CD14-positive monocyte (primary cell): ENCODE measurements at regions not wholly inside any gene's neighbourhood (a gene's known extent, or its start where the extent isn't known, plus 50 kb on each side); places are given as distances from the start of the nearest gene placed in this dataset.

Source experiments
- DNase-seq, 3 donors: peaks; one replicate each; pipeline ENCODE4 v3.0.0-alpha.2; 2011 to 2022
- H2AFZ ChIP-seq: 2 replicates; pipeline ENCODE4 v1.6.0; 2012; ENCODE audit warnings: mild to moderate bottlenecking, low read depth, low read length, inconsistent platforms; ENCODE audit not compliant: insufficient read depth, poor library complexity, severe bottlenecking
- H3K27ac ChIP-seq, 2 donors: 1 replicate in 1 of 2; 2 replicates in 1 of 2; pipeline ENCODE4 v1.5.1; 2012 to 2013; ENCODE audit warnings: low read length in 2 of 2, control low read depth in 1 of 2, inconsistent platforms in 1 of 2, low read depth in 1 of 2, mild to moderate bottlenecking in 1 of 2
- H3K27me3 ChIP-seq, 2 donors: one replicate each; pipeline versions ENCODE4 v1.6.0 to v1.6.1; 2011 to 2013; ENCODE audit warnings: low read length in 2 of 2; ENCODE audit not compliant: control insufficient read depth in 2 of 2, insufficient read depth in 2 of 2
- H3K36me3 ChIP-seq, 2 donors: replicated peaks in 1 of 2; 1 replicate in 1 of 2; 2 replicates in 1 of 2; pipeline versions ENCODE4 v1.5.1 to v1.6.1; 2012 to 2013; ENCODE audit warnings: low read length in 2 of 2, control low read depth in 1 of 2, inconsistent platforms in 1 of 2, mild to moderate bottlenecking in 1 of 2; ENCODE audit not compliant: insufficient read depth in 2 of 2, control insufficient read depth in 1 of 2
- H3K4me1 ChIP-seq, 2 donors: 1 replicate in 1 of 2; 2 replicates in 1 of 2; pipeline versions ENCODE4 v1.5.1 to v1.6.1; 2012 to 2013; ENCODE audit warnings: low read length in 2 of 2, control low read depth in 1 of 2, inconsistent platforms in 1 of 2, mild to moderate bottlenecking in 1 of 2, moderate library complexity in 1 of 2; ENCODE audit not compliant: insufficient read depth in 2 of 2, control insufficient read depth in 1 of 2
- H3K4me2 ChIP-seq: replicated peaks from 2 replicates; pipeline ENCODE3; 2012; ENCODE audit warnings: low read length, moderate library complexity, mild to moderate bottlenecking; ENCODE audit not compliant: poor library complexity, severe bottlenecking; ENCODE audit errors: extremely low read depth
- H3K4me3 ChIP-seq, 3 experiments: fragments of 200-600 bp in 1 of 3; sonication (generic) in 1 of 3; replicated peaks in 1 of 3; 1 replicate in 2 of 3; 2 replicates in 1 of 3; pipeline ENCODE4 v1.5.1; 2011 to 2013; ENCODE audit warnings: low read length in 3 of 3, mild to moderate bottlenecking in 3 of 3, control low read depth in 2 of 3, low read depth in 2 of 3, inconsistent platforms in 1 of 3, moderate library complexity in 1 of 3
- H3K79me2 ChIP-seq: 2 replicates; pipeline ENCODE4 v1.6.0; 2012; ENCODE audit warnings: mild to moderate bottlenecking, control low read depth, inconsistent platforms, low read length, moderate library complexity; ENCODE audit not compliant: insufficient read depth
- H3K9ac ChIP-seq: 2 replicates; pipeline ENCODE4 v1.6.0; 2017; ENCODE audit warnings: low read length, mild to moderate bottlenecking; ENCODE audit not compliant: insufficient read depth, poor library complexity, severe bottlenecking
- H3K9me3 ChIP-seq, 2 donors: replicated peaks in 1 of 2; 1 replicate in 1 of 2; 2 replicates in 1 of 2; pipeline versions ENCODE4 v1.5.1 to v1.6.1; 2012 to 2013; ENCODE audit warnings: low read length in 2 of 2, control low read depth in 1 of 2; ENCODE audit not compliant: control insufficient read depth in 1 of 2, insufficient read depth in 1 of 2
- H4K20me1 ChIP-seq: 2 replicates; pipeline ENCODE4 v1.6.0; 2012; ENCODE audit warnings: mild to moderate bottlenecking, low read length, control low read depth, moderate library complexity; ENCODE audit not compliant: insufficient read depth
- H3K27ac Mint-ChIP-seq, 7 donors: one replicate each; pipeline ENCODE4 v1.8.0; 2020; ENCODE audit warnings: mild to moderate bottlenecking in 7 of 7, mixed read lengths in 7 of 7, moderate library complexity in 6 of 7, inconsistent platforms in 2 of 7
- H3K27me3 Mint-ChIP-seq, 3 donors: one replicate each; pipeline ENCODE4 v1.8.0; 2021 to 2022; ENCODE audit warnings: low read depth in 3 of 3, mild to moderate bottlenecking in 3 of 3, mixed read lengths in 3 of 3, moderate library complexity in 3 of 3, inconsistent platforms in 1 of 3
- H3K36me3 Mint-ChIP-seq, 2 donors: one replicate each; pipeline ENCODE4 v1.8.0; 2020; ENCODE audit warnings: mixed read lengths in 2 of 2, inconsistent platforms in 1 of 2, mild to moderate bottlenecking in 1 of 2
- H3K4me1 Mint-ChIP-seq: one replicate; pipeline ENCODE4 v1.8.0; 2020; ENCODE audit warnings: mild to moderate bottlenecking, mixed read lengths
- H3K4me3 Mint-ChIP-seq, 2 donors: one replicate each; pipeline ENCODE4 v1.8.0; 2020; ENCODE audit warnings: mild to moderate bottlenecking in 2 of 2, mixed read lengths in 2 of 2, moderate library complexity in 1 of 2
- H3K9me3 Mint-ChIP-seq, 7 donors: one replicate each; pipeline ENCODE4 v1.8.0; 2020 to 2022; ENCODE audit warnings: mixed read lengths in 7 of 7, mild to moderate bottlenecking in 6 of 7, moderate library complexity in 6 of 7, inconsistent platforms in 2 of 7
- CTCF ChIP-seq: fragments of 200-600 bp; IDR thresholded peaks from one replicate; pipeline ENCODE4 v1.8.0; 2022; ENCODE audit warnings: antibody characterized with exemption, mild to moderate bottlenecking
- WGBS: methylation state at CpG from one replicate; pipeline ENCODE4 v1.1.5; 2013; ENCODE audit warnings: missing lambda C conversion rate; ENCODE audit not compliant: insufficient coverage; 5-methylcytosine and 5-hydroxymethylcytosine counted together
- intact Hi-C, 2 donors: fragments of 100-400 bp; cut with micrococcal nuclease; formaldehyde crosslinking; loops; one replicate each; pipeline versions ENCODE4 v1.15.0 to v1.15.1; 2023

- intact Hi-C loops: no loop called here
- Histone ChIP-seq H2AFZ (no peak overlapping the region), H3K79me2 (no peaks in the 10 kb centered on the region), H3K9ac (no peak overlapping the region), H3K9me3 (no peaks in the 10 kb centered on the region), H3K4me2 (no peak overlapping the region), H4K20me1 (no peaks in the 10 kb centered on the region), H3K4me1 (peaks cover 3 to 15% of the 10 kb centered on the region in 2 donors), H3K27ac (no peak overlapping the region), H3K36me3 (no peaks in the 10 kb centered on the region), H3K27me3 (no peaks in the 10 kb centered on the region), H3K4me3 (no peak overlapping the region)
- no peak for DNase-seq
- Mint-ChIP-seq H3K4me1 (peaks cover 19% of the 10 kb centered on the region), H3K4me3 (no peak overlapping the region), H3K27ac (no peak overlapping the region), H3K27me3 (no peaks in the 10 kb centered on the region), H3K9me3 (peaks cover 2 to 20% (median 7%) of the 10 kb centered on the region in 7 donors), H3K36me3 (peaks cover 0 to 15% of the 10 kb centered on the region in 2 donors)
- no peak for TF ChIP-seq CTCF
- 40% methylated on average over 1 of the region's 3 CpGs for WGBS
Observed at GRCh38 chr3:113065336-113065735, 74.6 kb downstream of the GTPBP8 start.

- no peaks in the 10 kb centered on the region for H3K27me3 Mint-ChIP-seq
- intact Hi-C loops: no loop called here
- H4K20me1 ChIP-seq: no peaks in the 10 kb centered on the region
- H3K9me3 Mint-ChIP-seq: peaks cover 2 to 13% (median 6%) of the 10 kb centered on the region in 7 donors
- no peak for TF ChIP-seq CTCF
- WGBS: no CpG with 5 or more reads among the region's 1 CpG
- no peaks in the 10 kb centered on the region for H3K36me3 ChIP-seq
- no peak overlapping the region for H3K4me3 ChIP-seq
- no peak overlapping the region for H3K27ac Mint-ChIP-seq
- no peaks in the 10 kb centered on the region for H3K36me3 Mint-ChIP-seq
- H3K27ac ChIP-seq: no peak overlapping the region
- no peaks in the 10 kb centered on the region for H3K9me3 ChIP-seq
- H3K27me3 ChIP-seq: no peaks in the 10 kb centered on the region
- peaks cover 2 to 6% of the 10 kb centered on the region in 2 donors for H3K4me1 ChIP-seq
- H3K79me2 ChIP-seq: no peaks in the 10 kb centered on the region
- no peak overlapping the region for H3K4me2 ChIP-seq
- H3K9ac ChIP-seq: no peak overlapping the region
- H2AFZ ChIP-seq: no peak overlapping the region
- no peak overlapping the region for H3K4me3 Mint-ChIP-seq
- H3K4me1 Mint-ChIP-seq: peaks cover 6% of the 10 kb centered on the region
- no peak for DNase-seq
Observed at GRCh38 chr3:113070072-113070640, 79.4 kb downstream of the GTPBP8 start.
